Stimulated activated naive B cell treated with anti-CD40 and anti-IgM and Interleukin-4, amounts not matched to agents 10 μg/mL and 1 μg/mL and 100 μg/mL, for 72 hours (primary cell): ENCODE measurements at regions not wholly inside any gene's neighbourhood (a gene's known extent, or its start where the extent isn't known, plus 50 kb on each side); places are given as distances from the start of the nearest gene placed in this dataset.

Source experiments
- ATAC-seq, 2 donors: fragments of 150-1000 bp; cut with Tn5 transposase; replicated peaks; 2 replicates each; pipeline ENCODE4 v1.10.0; 2021; ENCODE audit warnings: moderate library complexity in 1 of 2
- DNase-seq: peaks from one replicate; pipeline ENCODE4 v3.0.0; 2021
- H3K27ac Mint-ChIP-seq: one replicate; pipeline ENCODE4 v1.8.0; 2022; ENCODE audit warnings: mild to moderate bottlenecking, mixed read lengths
- H3K27me3 Mint-ChIP-seq, 2 donors: one replicate each; pipeline ENCODE4 v1.8.0; 2022; ENCODE audit warnings: mixed read lengths in 2 of 2
- H3K36me3 Mint-ChIP-seq, 2 donors: one replicate each; pipeline ENCODE4 v1.8.0; 2022; ENCODE audit warnings: mixed read lengths in 2 of 2, mild to moderate bottlenecking in 1 of 2
- H3K4me1 Mint-ChIP-seq, 2 donors: one replicate each; pipeline ENCODE4 v1.8.0; 2022; ENCODE audit warnings: mixed read lengths in 2 of 2, mild to moderate bottlenecking in 1 of 2
- H3K4me3 Mint-ChIP-seq, 2 donors: one replicate each; pipeline ENCODE4 v1.8.0; 2022; ENCODE audit warnings: mild to moderate bottlenecking in 2 of 2, mixed read lengths in 2 of 2, moderate library complexity in 1 of 2
- H3K9me3 Mint-ChIP-seq, 2 donors: one replicate each; pipeline ENCODE4 v1.8.0; 2022; ENCODE audit warnings: mixed read lengths in 2 of 2, mild to moderate bottlenecking in 1 of 2

DNA sequence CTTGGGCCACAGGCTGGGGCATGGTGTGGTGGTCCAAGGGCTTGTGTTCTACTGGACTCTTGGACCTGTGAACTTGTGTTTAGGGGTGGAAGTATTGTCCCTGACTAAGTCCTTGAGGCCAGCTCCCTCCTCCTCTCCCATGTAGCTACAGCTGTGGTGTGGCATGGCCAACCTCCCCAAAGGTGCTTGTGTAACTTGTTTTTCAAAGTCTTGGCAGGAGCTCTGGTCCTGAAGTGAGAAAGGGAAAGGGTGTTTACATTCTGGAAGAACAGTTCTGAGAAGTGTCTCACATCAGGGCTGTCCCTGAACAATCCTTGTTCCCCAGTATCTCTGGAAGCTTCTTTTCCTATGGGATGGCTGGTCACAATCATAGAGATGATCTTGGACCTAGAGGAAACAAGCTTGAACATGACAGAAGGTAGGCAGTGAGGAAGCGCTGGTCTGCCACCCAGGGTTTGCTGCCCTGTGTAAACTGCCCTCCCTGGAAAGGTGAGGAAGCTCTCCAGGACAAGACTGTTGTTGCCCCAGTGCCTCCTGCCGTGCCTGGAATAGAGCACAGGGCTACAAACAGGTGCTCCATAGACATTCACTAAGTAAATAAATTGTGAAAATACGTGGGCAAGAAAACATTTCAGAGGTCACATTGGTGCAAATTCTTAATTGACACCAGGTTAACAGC is 64.6 kb upstream of the KLF9 start:
- no peaks in the 10 kb centered on the region for H3K36me3 Mint-ChIP-seq
- DNase-seq = no peak
- ATAC-seq = no peak
- H3K9me3 Mint-ChIP-seq = no peaks in the 10 kb centered on the region
- H3K4me1 Mint-ChIP-seq = no peaks in the 10 kb centered on the region
- peaks cover 18% of the 10 kb centered on the region in 2 donors for H3K27me3 Mint-ChIP-seq
- no peak overlapping the region for H3K27ac Mint-ChIP-seq
- no peak overlapping the region for H3K4me3 Mint-ChIP-seq

DNA sequence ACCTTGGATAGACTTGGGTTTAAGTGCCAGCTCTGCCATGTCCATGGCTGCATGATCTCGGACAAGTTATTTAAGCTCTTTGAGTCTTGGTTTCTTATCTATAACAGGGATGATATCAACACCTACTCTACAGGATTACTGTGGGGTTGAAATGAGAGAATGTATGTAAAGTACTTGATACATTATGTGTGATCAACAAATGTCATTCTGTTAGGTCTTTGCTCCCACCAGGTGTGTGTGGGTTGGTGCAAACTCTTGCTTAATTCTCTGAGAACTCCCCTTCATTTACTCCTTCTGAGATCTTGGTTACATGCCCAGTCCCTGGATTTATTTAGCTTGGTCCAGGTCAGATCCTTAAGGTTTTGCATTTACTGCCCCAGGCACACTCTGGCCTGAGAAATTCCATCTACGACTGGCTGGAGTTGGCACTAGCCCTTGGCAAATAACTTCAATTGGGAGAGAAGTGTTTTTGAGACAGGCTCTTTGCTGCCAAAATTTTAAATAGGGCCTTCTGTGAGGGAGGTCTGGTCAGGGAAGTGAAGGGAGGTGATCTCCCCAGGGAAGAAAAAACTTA is 63.5 kb upstream of the KLF9 start:
- H3K4me1 Mint-ChIP-seq = no peaks in the 10 kb centered on the region
- H3K4me3 Mint-ChIP-seq = no peak overlapping the region
- H3K27ac Mint-ChIP-seq = no peak overlapping the region
- no peaks in the 10 kb centered on the region for H3K9me3 Mint-ChIP-seq
- DNase-seq (no peak), ATAC-seq (no peak)
- H3K36me3 Mint-ChIP-seq = no peaks in the 10 kb centered on the region
- peaks cover 16 to 20% of the 10 kb centered on the region in 2 donors for H3K27me3 Mint-ChIP-seq

DNA sequence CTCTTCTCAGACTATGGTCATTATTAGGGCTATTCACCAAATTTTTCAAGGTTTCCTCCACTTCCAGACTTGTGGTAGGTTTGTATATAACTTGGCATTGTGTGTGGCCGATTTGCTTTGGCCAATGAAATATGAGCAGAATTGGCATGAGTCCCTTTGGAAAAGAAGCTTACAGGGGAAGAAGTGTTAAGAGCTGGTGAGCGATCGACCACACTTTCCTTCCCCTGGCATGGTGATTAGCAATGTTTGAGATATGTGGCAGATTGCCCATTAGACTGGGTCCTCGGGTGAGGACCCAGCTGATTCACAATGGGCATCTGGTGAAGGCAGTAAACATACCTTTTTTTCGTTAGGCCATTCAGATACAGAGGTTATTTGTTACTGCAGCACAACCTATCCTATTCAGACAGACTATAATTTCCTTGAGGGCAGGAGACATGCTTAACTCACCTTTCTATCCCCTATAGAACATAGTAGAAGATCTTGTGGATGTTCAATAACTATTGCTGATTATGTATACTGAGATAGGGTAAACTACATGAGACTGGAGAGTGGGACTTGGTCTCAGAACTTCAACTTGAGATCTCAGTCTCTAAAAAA is 62.8 kb upstream of the KLF9 start:
- DNase-seq = no peak
- no peaks in the 10 kb centered on the region for H3K4me1 Mint-ChIP-seq
- no peaks in the 10 kb centered on the region for H3K9me3 Mint-ChIP-seq
- H3K36me3 Mint-ChIP-seq = no peaks in the 10 kb centered on the region
- H3K4me3 Mint-ChIP-seq = no peak overlapping the region
- ATAC-seq = no peak
- no peak overlapping the region for H3K27ac Mint-ChIP-seq
- H3K27me3 Mint-ChIP-seq = peaks cover 12 to 16% of the 10 kb centered on the region in 2 donors

DNA sequence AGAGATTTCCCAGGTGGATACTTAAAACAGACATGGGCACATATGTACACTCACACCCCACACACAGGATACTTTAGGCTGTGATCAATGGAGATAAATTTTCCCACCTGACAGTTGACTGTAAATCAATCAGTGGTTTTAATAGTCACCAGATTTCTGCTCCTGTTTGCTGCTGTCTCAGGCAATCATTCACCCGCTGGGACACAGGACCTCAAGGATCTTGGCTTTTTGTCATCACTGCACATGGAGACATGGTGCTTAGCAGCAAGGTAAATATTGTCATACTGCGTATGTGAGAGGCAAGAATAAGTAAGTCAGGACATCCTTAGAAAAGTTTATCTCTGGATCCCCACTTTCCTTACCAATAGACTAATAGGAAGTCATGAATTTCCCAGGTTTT is 60.8 kb upstream of the KLF9 start:
- no peaks in the 10 kb centered on the region for H3K36me3 Mint-ChIP-seq
- ATAC-seq (no peak), DNase-seq (no peak)
- H3K9me3 Mint-ChIP-seq = no peaks in the 10 kb centered on the region
- H3K4me1 Mint-ChIP-seq = peaks cover 0 to 2% of the 10 kb centered on the region in 2 donors
- H3K27me3 Mint-ChIP-seq = peaks cover 10 to 16% of the 10 kb centered on the region in 2 donors
- no peak overlapping the region for H3K4me3 Mint-ChIP-seq
- H3K27ac Mint-ChIP-seq = no peak overlapping the region

DNA sequence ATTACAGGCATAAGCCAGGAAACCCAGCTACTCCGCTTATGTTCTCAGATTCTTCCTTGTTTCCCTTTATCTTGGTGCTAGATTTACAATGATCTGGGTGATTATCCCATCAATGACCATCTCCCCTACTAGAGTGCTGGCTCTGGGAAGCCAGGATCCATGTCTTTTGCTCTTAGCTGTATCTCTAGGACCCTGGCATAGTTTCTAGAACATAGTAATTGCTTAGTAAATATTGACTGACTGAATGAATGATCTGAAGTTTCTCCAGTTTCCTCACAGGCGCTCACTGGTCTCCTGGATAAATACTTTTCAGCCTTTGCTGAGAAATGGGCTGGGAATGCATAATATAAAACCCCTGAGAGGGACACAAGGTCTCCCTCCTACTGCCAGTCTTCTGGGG is 60.0 kb upstream of the KLF9 start:
- ATAC-seq (no peak), DNase-seq (no peak)
- H3K9me3 Mint-ChIP-seq = no peaks in the 10 kb centered on the region
- H3K4me1 Mint-ChIP-seq = peaks cover 0 to 2% of the 10 kb centered on the region in 2 donors
- H3K36me3 Mint-ChIP-seq = no peaks in the 10 kb centered on the region
- H3K27me3 Mint-ChIP-seq = peaks cover 10 to 16% of the 10 kb centered on the region in 2 donors
- no peak overlapping the region for H3K4me3 Mint-ChIP-seq
- H3K27ac Mint-ChIP-seq = no peak overlapping the region

DNA sequence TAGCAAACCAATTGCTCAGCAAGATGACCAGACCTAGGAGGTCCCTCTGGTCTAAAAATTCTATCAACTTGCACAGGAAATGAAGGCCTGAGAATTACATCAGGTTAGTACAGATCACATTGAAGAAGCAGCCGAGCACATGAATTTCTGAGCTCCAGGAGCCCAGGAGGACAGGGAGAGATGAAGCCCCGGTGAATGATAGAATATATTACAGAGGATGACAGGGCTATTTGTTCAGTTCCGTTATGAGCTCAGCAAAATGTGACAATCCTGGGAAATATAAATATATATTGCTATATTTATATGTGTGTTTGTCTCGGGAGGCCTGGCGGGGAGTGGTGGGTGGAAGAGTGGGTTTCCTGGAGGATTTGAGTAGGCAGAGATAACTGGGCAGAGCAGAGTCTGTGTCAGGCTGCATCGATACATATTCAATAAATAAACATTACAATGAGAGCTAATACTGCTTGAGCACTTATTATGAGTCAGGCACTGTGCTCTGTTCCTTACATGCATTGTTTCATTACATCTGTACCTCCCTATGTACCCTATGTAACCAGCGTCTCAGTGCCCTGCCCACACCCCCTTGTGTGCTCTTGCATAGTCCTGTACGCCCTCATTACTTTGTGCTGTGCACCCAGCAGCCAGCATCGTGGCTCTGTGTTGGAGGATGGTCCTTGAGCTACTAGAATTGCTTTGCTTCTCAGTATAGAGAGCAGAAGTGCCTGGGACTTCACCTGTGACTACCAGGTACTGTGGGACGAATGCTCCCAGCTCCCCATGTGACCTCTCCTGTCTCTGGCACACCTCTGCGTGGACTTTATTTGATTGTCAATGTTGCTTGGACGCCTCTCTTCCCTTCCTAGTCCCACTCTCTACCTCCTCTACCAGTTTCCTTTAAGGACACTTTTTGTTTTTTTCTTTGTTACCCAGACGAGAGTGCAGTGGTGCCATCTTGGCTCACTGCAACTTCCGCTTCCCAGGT is 58.1 kb upstream of the KLF9 start:
- Mint-ChIP-seq H3K9me3 (no peaks in the 10 kb centered on the region), H3K27ac (no peak overlapping the region), H3K27me3 (peaks cover 10 to 16% of the 10 kb centered on the region in 2 donors), H3K4me3 (no peak overlapping the region), H3K36me3 (no peaks in the 10 kb centered on the region), H3K4me1 (peaks cover 0 to 2% of the 10 kb centered on the region in 2 donors)
- ATAC-seq = no peak
- DNase-seq = no peak

DNA sequence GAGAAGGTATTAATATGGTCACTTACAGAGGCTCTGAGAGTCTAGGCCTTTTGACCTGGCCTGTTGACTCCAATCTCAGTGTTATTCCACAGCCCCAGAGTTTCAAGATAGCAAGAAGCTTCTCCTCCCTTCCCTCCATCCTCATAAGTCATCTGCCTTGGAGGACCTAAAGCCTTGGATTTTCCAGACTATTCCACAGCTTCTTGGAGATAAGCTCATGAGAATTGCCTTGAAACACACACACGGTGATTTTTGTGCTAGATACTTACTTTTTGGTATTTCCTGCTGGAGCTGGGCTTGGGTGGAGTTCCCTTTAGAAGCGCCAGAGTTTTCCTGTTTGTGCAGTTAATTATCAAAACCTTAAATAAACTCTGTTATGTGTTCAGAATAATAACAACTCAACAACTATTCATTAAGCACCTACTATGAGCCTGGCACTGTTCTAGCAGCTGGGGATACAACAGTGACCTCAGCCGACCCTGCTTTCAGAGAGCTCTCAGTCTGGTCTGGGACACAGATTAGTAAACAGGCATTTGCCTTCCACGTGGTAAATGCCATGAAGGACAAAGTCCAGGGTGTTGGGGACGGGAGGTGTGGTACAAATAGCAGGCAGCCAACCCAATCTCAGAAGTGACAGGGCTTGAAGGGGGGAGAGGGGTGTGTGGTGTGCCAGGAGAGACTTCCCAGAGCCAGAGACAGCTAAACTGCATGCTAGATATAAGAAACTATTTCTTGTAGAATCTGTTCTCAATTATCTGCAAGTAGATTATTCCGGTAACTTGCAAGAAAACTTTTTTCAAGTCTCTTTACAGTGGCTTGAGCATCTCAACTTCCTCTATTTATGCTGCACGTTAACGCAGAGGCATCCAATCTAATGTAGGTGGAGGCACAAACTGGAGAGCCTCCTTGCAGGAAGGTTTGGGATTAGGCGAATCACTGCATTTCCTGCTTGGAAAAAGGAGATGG is 55.9 kb upstream of the KLF9 start:
- Mint-ChIP-seq H3K36me3 (no peaks in the 10 kb centered on the region), H3K27me3 (peaks cover 5 to 11% of the 10 kb centered on the region in 2 donors), H3K4me1 (peaks cover 0 to 2% of the 10 kb centered on the region in 2 donors), H3K9me3 (no peaks in the 10 kb centered on the region), H3K27ac (no peak overlapping the region), H3K4me3 (no peak overlapping the region)
- no peak for ATAC-seq
- no peak for DNase-seq

DNA sequence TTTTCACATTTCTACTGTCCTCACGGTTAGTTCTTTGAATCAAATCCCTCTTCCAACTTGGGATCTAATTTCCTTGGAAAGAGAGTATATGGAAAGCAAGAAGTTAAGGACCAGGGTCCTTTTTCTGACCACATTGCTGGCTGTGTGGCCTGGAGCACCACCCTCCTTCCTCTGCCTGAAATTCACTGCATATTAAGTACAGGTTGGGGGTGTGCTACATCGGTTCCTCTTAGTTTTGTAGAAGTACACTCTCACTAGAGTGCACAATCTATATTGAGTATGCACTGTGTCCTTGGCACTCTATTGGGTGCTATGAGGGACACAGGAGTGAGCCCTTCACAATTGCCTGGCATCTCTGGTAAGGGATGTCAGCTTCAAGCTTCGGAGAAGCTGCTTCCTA is 53.8 kb upstream of the KLF9 start:
- no peaks in the 10 kb centered on the region for H3K36me3 Mint-ChIP-seq
- H3K27me3 Mint-ChIP-seq = peaks cover 5 to 9% of the 10 kb centered on the region in 2 donors
- ATAC-seq (no peak), DNase-seq (no peak)
- no peaks in the 10 kb centered on the region for H3K9me3 Mint-ChIP-seq
- no peak overlapping the region for H3K4me3 Mint-ChIP-seq
- H3K4me1 Mint-ChIP-seq = peaks cover 0 to 2% of the 10 kb centered on the region in 2 donors
- no peak overlapping the region for H3K27ac Mint-ChIP-seq

DNA sequence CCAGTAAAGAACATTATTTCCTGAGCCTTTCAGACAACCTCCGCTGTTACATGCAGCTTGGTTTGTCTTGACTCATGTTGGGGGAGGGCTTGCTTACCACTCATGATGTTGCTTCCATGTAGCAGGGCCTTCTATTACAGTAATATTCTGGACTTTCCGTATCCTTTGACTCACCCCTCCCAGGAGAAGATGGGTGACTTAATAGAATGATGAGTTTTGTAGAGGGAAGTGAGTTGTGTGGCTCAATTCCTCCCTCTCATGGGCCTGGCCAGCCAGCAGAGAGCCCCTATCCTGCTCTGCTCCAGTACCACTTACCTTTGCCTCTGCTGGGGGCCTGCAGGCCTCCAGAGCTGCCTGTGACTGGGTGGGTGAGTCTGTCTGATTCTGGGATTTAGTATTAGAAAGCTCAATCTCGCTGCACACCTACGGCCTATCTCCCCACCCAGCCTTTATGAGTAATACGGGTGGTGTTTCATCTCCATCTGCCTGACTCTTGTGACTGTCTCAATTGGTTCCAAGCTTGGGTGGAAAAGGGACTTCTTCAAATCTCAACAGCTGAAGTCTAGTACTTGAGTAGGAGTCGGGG is 52.6 kb upstream of the KLF9 start:
- Mint-ChIP-seq H3K4me3 (no peak overlapping the region), H3K9me3 (no peaks in the 10 kb centered on the region), H3K36me3 (no peaks in the 10 kb centered on the region), H3K4me1 (peaks cover 0 to 2% of the 10 kb centered on the region in 2 donors), H3K27me3 (peaks cover 0 to 4% of the 10 kb centered on the region in 2 donors), H3K27ac (no peak overlapping the region)
- no peak for DNase-seq
- peak; percentile 25 to 31 for ATAC-seq

DNA sequence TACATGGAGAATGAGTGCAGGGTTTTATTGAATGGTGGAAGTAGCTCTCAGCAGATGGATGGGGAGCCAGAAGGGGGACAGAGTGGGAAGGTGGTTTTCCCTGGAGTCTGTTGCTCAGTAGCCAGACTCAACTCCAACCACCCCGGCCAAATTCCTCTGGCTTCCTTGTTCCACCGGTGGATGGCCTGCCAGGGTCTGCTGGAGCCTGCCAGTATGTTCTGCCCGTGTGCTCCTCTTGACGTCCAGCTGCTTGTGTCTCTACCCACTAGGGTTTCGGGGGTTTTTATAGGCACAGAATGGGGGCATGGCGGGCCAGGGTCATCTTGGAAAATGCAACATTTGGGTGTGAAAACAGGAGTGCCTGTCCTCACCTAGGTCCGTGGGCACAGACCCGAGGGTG is 51.4 kb upstream of the KLF9 start:
- Mint-ChIP-seq H3K9me3 (no peaks in the 10 kb centered on the region), H3K4me3 (no peak overlapping the region), H3K27ac (no peak overlapping the region), H3K4me1 (peaks cover 0 to 2% of the 10 kb centered on the region in 2 donors), H3K36me3 (no peaks in the 10 kb centered on the region), H3K27me3 (peaks cover 0 to 4% of the 10 kb centered on the region in 2 donors)
- ATAC-seq (no peak), DNase-seq (no peak)

DNA sequence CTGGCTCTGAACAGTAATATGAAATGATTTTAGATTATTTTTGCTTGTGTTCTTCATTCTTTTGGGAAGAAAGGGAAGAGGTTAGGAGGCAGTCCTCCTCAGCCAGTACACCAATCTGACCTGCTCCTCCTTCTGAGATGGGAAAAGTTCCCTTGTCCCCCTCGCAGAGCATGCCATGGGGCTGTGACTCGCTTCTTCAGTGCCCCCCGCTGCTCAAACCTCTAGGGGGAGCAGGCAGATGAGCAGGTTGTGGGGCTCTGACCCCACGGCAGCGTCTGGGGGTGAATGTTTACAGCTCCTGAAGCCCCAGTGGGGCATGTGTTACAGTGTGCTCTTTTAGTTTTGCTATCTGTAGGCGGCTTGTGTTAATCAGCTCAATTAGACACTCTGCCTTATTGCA is 50.9 kb upstream of the KLF9 start:
- Mint-ChIP-seq H3K27ac (no peak overlapping the region), H3K36me3 (no peaks in the 10 kb centered on the region), H3K4me3 (no peak overlapping the region), H3K27me3 (peaks cover 0 to 4% of the 10 kb centered on the region in 2 donors), H3K4me1 (peaks cover 0 to under 1% of the 10 kb centered on the region in 2 donors), H3K9me3 (no peaks in the 10 kb centered on the region)
- ATAC-seq (no peak), DNase-seq (no peak)
